Heart left ventricle (tissue), 13 donors: ENCODE measurements at regions not wholly inside any gene's neighbourhood (a gene's known extent, or its start where the extent isn't known, plus 50 kb on each side); places are given as distances from the start of the nearest gene placed in this dataset.

Experiments
- CTCF ChIP-seq, 12 donors: fragments of 200-600 bp; sonication (generic) in 4 of 12; IDR thresholded peaks; one replicate each; pipeline versions ENCODE4 v1.5.0 to v1.8.0; 2018 to 2022; ENCODE audit warnings: antibody characterized with exemption in 12 of 12, mild to moderate bottlenecking in 5 of 12
- POLR2A ChIP-seq, 2 donors: fragments of 450-650 bp; IDR thresholded peaks; one replicate each; pipeline ENCODE4 v1.6.1; 2017; ENCODE audit warnings: antibody characterized with exemption in 2 of 2, mild to moderate bottlenecking in 2 of 2, moderate library complexity in 2 of 2
- donor health status: ischemic (EF 13 %, LVEDD 7.1; RV severe dilation, severe dysfunction).
- donor health status: DM: no; HTN: yes; CAD: no.
- donor health status: DM: no; HTN: no; CAD: no.
- donor health status: ischemic (EF 25% LVEDD 6.9; RV normal size, moderate dysfunction).
- donor health status: ischemic (EF 25% LVEDD 5.7; RV mildly dilated, moderate dysfunction).
- donor health status: ischemic (EF 35%, LVEDD 5.7; RV mildly dilated, moderate dysfunction).
- donor health status: nonischemic (EF 11% LVEDD 7.7; RV severe dilation, severe dysfunction).
- donor health status: DM: yes; HTN: yes; CAD: no.
- donor health status: PGD.
- donor health status: ischemic (EF 29% LVEDD 5.4; RV normal size, mild dysfunction).
- donor health status: nonischemic (EF 23%, LVEDD 6.1; RV moderate dilation, normal function).

GRCh38 chr15:35669432-35670045 lies 123.6 kb upstream of the DPH6 start:
- TF ChIP-seq CTCF (IDR thresholded peaks at IDR 0.05) (no peak), POLR2A (IDR thresholded peaks at IDR 0.05) (no peak)
